ENCODE measurements at regions not wholly inside any gene's neighbourhood (a gene's known extent, or its start where the extent isn't known, plus 50 kb on each side); places are given as distances from the start of the nearest gene placed in this dataset.

- TF ChIP-seq ZNF512 (CRISPR knock-in tag; IDR thresholded peaks at IDR 0.05; ENCODE audit: borderline replicate concordance) = no peak
- no peak for TF ChIP-seq NR2C2 (CRISPR knock-in tag; IDR thresholded peaks at IDR 0.05)
- no peak for TF ChIP-seq TEAD4 (CRISPR knock-in tag; IDR thresholded peaks at IDR 0.05)
- no peak for TF ChIP-seq IRF1 (CRISPR knock-in tag; IDR thresholded peaks at IDR 0.05)
- no peak for TF ChIP-seq CTCF (IDR thresholded peaks at IDR 0.05)
- TF ChIP-seq ZNF121 (CRISPR knock-in tag; IDR thresholded peaks at IDR 0.05) = no peak
- no peak for TF ChIP-seq ZBTB43 (CRISPR knock-in tag; IDR thresholded peaks at IDR 0.05)
- TF ChIP-seq MYBL2 (CRISPR knock-in tag; IDR thresholded peaks at IDR 0.05) = no peak
- TF ChIP-seq FOXJ3 (CRISPR knock-in tag; IDR thresholded peaks at IDR 0.05; ENCODE audit: borderline replicate concordance) = no peak
- no peak for TF ChIP-seq MLX (CRISPR knock-in tag; IDR thresholded peaks at IDR 0.05)
- no peak for TF ChIP-seq JUN (CRISPR knock-in tag; IDR thresholded peaks at IDR 0.05)
- TF ChIP-seq E2F4 (CRISPR knock-in tag; IDR thresholded peaks at IDR 0.05; ENCODE audit: borderline replicate concordance, low read depth) = no peak
Measured at GRCh38 chr2:128639120-128639477, 320.4 kb upstream of the HS6ST1 start.
